ENCODE measurements at regions not wholly inside any gene's neighbourhood (a gene's known extent, or its start where the extent isn't known, plus 50 kb on each side); places are given as distances from the start of the nearest gene placed in this dataset.

DNA sequence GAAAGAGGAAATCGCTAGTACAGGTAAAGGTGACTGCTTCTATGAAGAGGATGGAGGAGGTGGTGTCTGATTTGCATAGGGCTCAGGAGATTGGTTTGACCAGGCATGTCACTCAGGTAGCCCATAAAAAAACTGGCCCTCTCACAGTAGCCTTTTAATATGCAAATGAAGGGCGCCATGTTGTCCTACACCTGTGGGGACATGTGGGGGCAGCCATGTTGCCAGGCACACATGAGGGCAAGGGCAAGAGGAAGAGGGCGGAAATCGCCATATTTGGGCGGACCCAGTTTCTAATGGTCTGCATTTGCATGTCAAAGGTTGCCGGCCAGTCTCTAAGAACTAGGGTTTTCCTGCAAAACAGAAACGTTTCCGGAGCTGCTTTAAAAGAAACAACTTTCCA lies 1330.6 kb downstream of the DSC3 start:
- ATAC-seq (ENCODE audit: insufficient read depth, low read depth) = no peak
- TF ChIP-seq CTCF (IDR thresholded peaks at IDR 0.05; ENCODE audit: borderline replicate concordance, extremely low read depth, low read length, poor library complexity, severe bottlenecking) (no peak), EZH2 (IDR thresholded peaks at IDR 0.05; ENCODE audit: borderline replicate concordance, low read depth, low read length, severe bottlenecking) (no peak)
- Histone ChIP-seq H3K36me3 (ENCODE audit: insufficient read depth, low read length) (no peaks in the 10 kb centered on the region), H3K4me1 (ENCODE audit: insufficient read depth, low read length) (no peaks in the 10 kb centered on the region), H3K4me2 (ENCODE audit: insufficient read depth, low read length) (no peak overlapping the region), H3K27ac (ENCODE audit: low read length) (no peak overlapping the region), H3K79me2 (ENCODE audit: insufficient read depth, low read length) (no peaks in the 10 kb centered on the region), H2AFZ (ENCODE audit: low read depth, low read length) (no peak overlapping the region), H3K9ac (ENCODE audit: low read depth, low read length) (no peak overlapping the region), H4K20me1 (ENCODE audit: insufficient read depth, low read length) (no peaks in the 10 kb centered on the region), H3K9me3 (ENCODE audit: insufficient read depth, low read length, severe bottlenecking) (no peaks in the 10 kb centered on the region), H3K4me3 (ENCODE audit: low read depth in 1 of 2, low read length in 2 of 2) (no peak overlapping the region), H3K27me3 (ENCODE audit: insufficient read depth, low read length, poor library complexity) (no peaks in the 10 kb centered on the region)
- DNase-seq = no peak

DNA sequence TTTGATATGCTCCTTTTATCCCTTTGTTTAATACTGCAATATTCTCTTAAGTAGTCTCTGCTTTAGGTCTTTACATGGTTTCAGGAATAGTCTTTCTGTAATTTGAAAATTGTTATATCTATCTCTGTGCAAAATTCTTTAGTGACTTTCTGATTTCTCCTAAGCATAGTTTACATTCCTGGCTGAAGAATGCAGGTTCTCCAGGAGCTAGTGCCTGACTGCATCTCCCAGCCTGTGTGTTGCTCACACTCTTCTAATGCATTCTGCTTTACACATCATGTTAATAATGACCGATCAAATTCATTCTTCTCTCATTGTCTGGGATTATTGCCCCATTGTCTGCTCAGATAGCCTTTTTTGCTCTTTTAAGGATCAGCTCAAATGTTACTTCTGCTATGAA lies 1349.2 kb downstream of the DSC3 start:
- TF ChIP-seq CTCF (IDR thresholded peaks at IDR 0.05; ENCODE audit: borderline replicate concordance, extremely low read depth, low read length, poor library complexity, severe bottlenecking) (no peak), EZH2 (IDR thresholded peaks at IDR 0.05; ENCODE audit: borderline replicate concordance, low read depth, low read length, severe bottlenecking) (no peak)
- ATAC-seq (ENCODE audit: insufficient read depth, low read depth) = no peak
- H3K27me3 ChIP-seq (ENCODE audit: insufficient read depth, low read length, poor library complexity) = no peaks in the 10 kb centered on the region

DNA sequence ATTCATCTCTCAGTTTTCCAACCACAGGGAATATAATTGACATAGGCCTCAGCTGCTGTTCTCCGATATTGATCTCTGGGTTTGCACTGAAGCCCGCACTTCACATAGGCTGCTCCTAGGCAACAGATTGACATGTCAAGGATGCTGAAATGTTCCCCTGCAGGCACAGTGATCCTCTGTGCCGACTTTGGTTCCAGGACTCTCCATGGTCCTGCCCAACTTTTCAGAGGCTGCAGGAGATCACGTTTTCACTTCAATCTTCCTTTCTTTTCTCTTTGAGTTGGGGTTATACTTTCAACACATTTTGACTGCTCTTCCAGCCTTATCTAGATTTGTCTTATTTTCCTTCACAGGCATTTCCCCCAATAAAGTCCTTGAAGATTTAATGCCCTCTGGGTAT lies 1361.0 kb downstream of the DSC3 start:
- no peaks in the 10 kb centered on the region for H3K9me3 ChIP-seq (ENCODE audit: insufficient read depth, low read length, severe bottlenecking)
- H3K79me2 ChIP-seq (ENCODE audit: insufficient read depth, low read length) = no peaks in the 10 kb centered on the region
- no peaks in the 10 kb centered on the region for H4K20me1 ChIP-seq (ENCODE audit: insufficient read depth, low read length)
- TF ChIP-seq CTCF (IDR thresholded peaks at IDR 0.05; ENCODE audit: borderline replicate concordance, extremely low read depth, low read length, poor library complexity, severe bottlenecking) (no peak), EZH2 (IDR thresholded peaks at IDR 0.05; ENCODE audit: borderline replicate concordance, low read depth, low read length, severe bottlenecking) (no peak)
- H3K4me3 ChIP-seq (ENCODE audit: low read depth in 1 of 2, low read length in 2 of 2) = no peak overlapping the region
- no peak overlapping the region for H3K27ac ChIP-seq (ENCODE audit: low read length)
- no peaks in the 10 kb centered on the region for H3K27me3 ChIP-seq (ENCODE audit: insufficient read depth, low read length, poor library complexity)
- H3K36me3 ChIP-seq (ENCODE audit: insufficient read depth, low read length) = no peaks in the 10 kb centered on the region
- no peak overlapping the region for H3K4me2 ChIP-seq (ENCODE audit: insufficient read depth, low read length)
- ATAC-seq (ENCODE audit: insufficient read depth, low read depth) (no peak), DNase-seq (no peak)
- H3K4me1 ChIP-seq (ENCODE audit: insufficient read depth, low read length) = no peaks in the 10 kb centered on the region
- no peak overlapping the region for H3K9ac ChIP-seq (ENCODE audit: low read depth, low read length)
- H2AFZ ChIP-seq (ENCODE audit: low read depth, low read length) = no peak overlapping the region

More for the DNA sequence above, 1349.2 kb downstream of the DSC3 start:
- H3K79me2 ChIP-seq (ENCODE audit: insufficient read depth, low read length) = no peaks in the 10 kb centered on the region
- no peak overlapping the region for H3K4me3 ChIP-seq (ENCODE audit: low read depth in 1 of 2, low read length in 2 of 2)
- H3K36me3 ChIP-seq (ENCODE audit: insufficient read depth, low read length) = no peaks in the 10 kb centered on the region
- no peak overlapping the region for H3K27ac ChIP-seq (ENCODE audit: low read length)
- H3K9ac ChIP-seq (ENCODE audit: low read depth, low read length) = no peak overlapping the region
- no peaks in the 10 kb centered on the region for H3K9me3 ChIP-seq (ENCODE audit: insufficient read depth, low read length, severe bottlenecking)
- DNase-seq = no peak
- no peak overlapping the region for H3K4me2 ChIP-seq (ENCODE audit: insufficient read depth, low read length)
- H3K4me1 ChIP-seq (ENCODE audit: insufficient read depth, low read length) = no peaks in the 10 kb centered on the region
- no peak overlapping the region for H2AFZ ChIP-seq (ENCODE audit: low read depth, low read length)
- no peaks in the 10 kb centered on the region for H4K20me1 ChIP-seq (ENCODE audit: insufficient read depth, low read length)
